GM12878 (cell line): ENCODE measurements at regions not wholly inside any gene's neighbourhood (a gene's known extent, or its start where the extent isn't known, plus 50 kb on each side); places are given as distances from the start of the nearest gene placed in this dataset.

Experiments used
- ATAC-seq: fragments of 200-7000 bp; cut with Tn5 transposase; 3 replicates; pipeline ENCODE4 v1.9.1; 2020; ENCODE audit warnings: mild to moderate bottlenecking, moderate library complexity
- BruUV-seq: library from RNA; stranded (reverse); fragments of 400-500 nt; replicated peaks from 2 replicates; lab custom pipeline; 2021; lab: Mats Ljungman, UMichigan
- CTCF ChIA-PET: fragments of 300-600 bp; sonication (Branson Sonifier 250); formaldehyde crosslinking; extraction: SDS; loops from one replicate; lab custom pipeline; 2021; ENCODE audit warnings: inconsistent platforms; lab: Yijun Ruan, JAX
- POLR2A ChIA-PET: fragments of 350-600 bp; formaldehyde crosslinking; extraction: SDS; loops from one replicate; lab custom pipeline; 2021; ENCODE audit warnings: inconsistent platforms; lab: Charles Lee
- RAD21 ChIA-PET: fragments of 300-600 bp; sonication (Branson Sonifier 250); formaldehyde crosslinking; loops from one replicate; lab custom pipeline; 2023; ENCODE audit warnings: antibody characterized with exemption; ENCODE audit not compliant: unreplicated experiment; lab: Charles Lee
- SMC1A ChIA-PET: fragments of 300-600 bp; sonication (Branson Sonifier 250); formaldehyde crosslinking; loops from one replicate; lab custom pipeline; 2023; ENCODE audit not compliant: unreplicated experiment, uncharacterized antibody; lab: Charles Lee
- DNase-seq: peaks from one replicate; pipeline ENCODE4 v3.0.0-alpha.2; 2011; ENCODE audit warnings: low read depth, low spot score
- FAIRE-seq: peaks from 3 replicates; lab custom pipeline; 2011; peaks lifted over from hg19 to GRCh38; lab: Jason Lieb, UNC
- H2AFZ ChIP-seq: 2 replicates; pipeline ENCODE4 v1.6.0; 2011; ENCODE audit warnings: low read depth, low read length, control low read depth; ENCODE audit not compliant: control insufficient read depth
- H3K27ac ChIP-seq: 2 replicates; pipeline ENCODE4 v1.5.1; 2011; ENCODE audit warnings: control low read depth; ENCODE audit not compliant: control insufficient read depth, insufficient read depth
- H3K27me3 ChIP-seq, 2 experiments: replicated peaks in 1 of 2; 2 replicates each; pipeline versions ENCODE4 v1.6.0 to v1.6.1; 2011; ENCODE audit warnings: low read length in 1 of 2; ENCODE audit not compliant: control insufficient read depth in 2 of 2, insufficient read depth in 2 of 2
- H3K36me3 ChIP-seq, 2 experiments: 2 replicates each; pipeline ENCODE4 v1.5.1; 2011; ENCODE audit warnings: low read length in 1 of 2; ENCODE audit not compliant: control insufficient read depth in 2 of 2, insufficient read depth in 2 of 2
- H3K4me1 ChIP-seq: 2 replicates; pipeline ENCODE4 v1.6.1; 2011; ENCODE audit warnings: mild to moderate bottlenecking, low read length, moderate library complexity, mixed read lengths; ENCODE audit not compliant: control insufficient read depth, insufficient read depth
- H3K4me2 ChIP-seq: 2 replicates; pipeline ENCODE4 v1.6.0; 2011; ENCODE audit warnings: control low read depth; ENCODE audit not compliant: control insufficient read depth, insufficient read depth
- H3K4me3 ChIP-seq: fragments of 200-600 bp; sonication (generic); 2 replicates; pipeline ENCODE4 v1.5.1; 2016
- H3K79me2 ChIP-seq: 2 replicates; pipeline ENCODE4 v1.6.0; 2011; ENCODE audit warnings: low read length; ENCODE audit not compliant: control insufficient read depth, insufficient read depth
- H3K9ac ChIP-seq: 2 replicates; pipeline ENCODE4 v1.8.0; 2011; ENCODE audit warnings: low read length, control low read depth, mixed read lengths; ENCODE audit not compliant: control insufficient read depth, insufficient read depth
- H3K9me3 ChIP-seq: replicated peaks from 3 replicates; pipeline ENCODE4 v1.5.1; 2011; ENCODE audit warnings: mild to moderate bottlenecking, low read length; ENCODE audit not compliant: control insufficient read depth, insufficient read depth
- H4K20me1 ChIP-seq: 2 replicates; pipeline ENCODE4 v1.6.0; 2011; ENCODE audit not compliant: control insufficient read depth, insufficient read depth
- BCL11A ChIP-seq: IDR thresholded peaks from 2 replicates; pipeline ENCODE4 v1.6.1; 2011; ENCODE audit warnings: low read depth, low read length
- BCL3 ChIP-seq: IDR thresholded peaks from 2 replicates; pipeline ENCODE4 v1.6.1; 2011; ENCODE audit warnings: borderline replicate concordance, low read depth, mild to moderate bottlenecking, moderate library complexity, low read length; ENCODE audit not compliant: insufficient read depth, poor library complexity, severe bottlenecking
- CHD2 ChIP-seq: IDR thresholded peaks from 2 replicates; pipeline ENCODE4 v1.6.1; 2011; ENCODE audit warnings: low read depth, low read length, improper control_type of control experiment, borderline replicate concordance
- EED ChIP-seq: sonication (generic); IDR thresholded peaks from 2 replicates; pipeline ENCODE4 v1.6.1; 2016; ENCODE audit warnings: antibody characterized with exemption, low read depth
- EGR1 ChIP-seq, 2 experiments: IDR thresholded peaks; 1 replicate in 1 of 2; 2 replicates in 1 of 2; pipeline ENCODE4 v1.6.1; 2011 to 2012; ENCODE audit warnings: low read depth in 2 of 2, low read length in 2 of 2, borderline replicate concordance in 1 of 2, mild to moderate bottlenecking in 1 of 2, moderate library complexity in 1 of 2
- EZH2 ChIP-seq: IDR thresholded peaks from 2 replicates; pipeline ENCODE4 v1.6.1; 2012; ENCODE audit warnings: low read depth, mild to moderate bottlenecking, control low read depth, inconsistent platforms, low read length, borderline replicate concordance; ENCODE audit not compliant: control insufficient read depth
- FOS ChIP-seq: IDR thresholded peaks from 3 replicates; pipeline ENCODE4 v1.6.1; 2011; ENCODE audit warnings: borderline replicate concordance; ENCODE audit not compliant: insufficient read length; ENCODE audit errors: extremely low read depth
- GABPA ChIP-seq: IDR thresholded peaks from 2 replicates; pipeline ENCODE4 v1.6.1; 2014; ENCODE audit warnings: antibody characterized with exemption, low read depth, mild to moderate bottlenecking, inconsistent platforms
- GATAD2B ChIP-seq: fragments of 450-650 bp; conservative IDR thresholded peaks from 2 replicates; pipeline ENCODE4 v1.6.1; 2017; ENCODE audit warnings: low read depth, mild to moderate bottlenecking, moderate library complexity
- HDGF ChIP-seq: fragments of 450-650 bp; IDR thresholded peaks from 2 replicates; pipeline ENCODE4 v1.6.1; 2016; ENCODE audit warnings: antibody characterized with exemption
- IRF3 ChIP-seq: fragments of 450-650 bp; IDR thresholded peaks from 2 replicates; pipeline ENCODE4 v1.6.1; 2014; ENCODE audit warnings: mild to moderate bottlenecking
- NFYB ChIP-seq: IDR thresholded peaks from 2 replicates; pipeline ENCODE4 v1.6.1; 2011; ENCODE audit warnings: low read depth, mild to moderate bottlenecking, low read length, improper control_type of control experiment, moderate library complexity; ENCODE audit not compliant: insufficient read depth
- RB1 ChIP-seq: fragments of 450-650 bp; formaldehyde crosslinking; IDR thresholded peaks from 2 replicates; pipeline ENCODE4 v1.6.1; 2017; ENCODE audit warnings: mild to moderate bottlenecking, borderline replicate concordance
- SUPT20H ChIP-seq: IDR thresholded peaks from 2 replicates; pipeline ENCODE4 v1.6.1; 2011; ENCODE audit warnings: low read depth, mild to moderate bottlenecking, low read length, moderate library complexity, borderline replicate concordance; ENCODE audit not compliant: control insufficient read depth
- TCF12 ChIP-seq: IDR thresholded peaks from 2 replicates; pipeline ENCODE4 v1.6.1; 2011; ENCODE audit warnings: low read depth, mild to moderate bottlenecking, low read length
- ZBED1 ChIP-seq: IDR thresholded peaks from 2 replicates; pipeline ENCODE4 v1.6.1; 2016; ENCODE audit warnings: borderline replicate concordance
- WGBS: methylation state at CpG from one replicate; pipeline ENCODE4 v1.1.6; 2016; ENCODE audit warnings: low lambda C conversion rate; ENCODE audit not compliant: insufficient replicate concordance, insufficient coverage; ENCODE audit errors: missing lambda C conversion rate; 5-methylcytosine and 5-hydroxymethylcytosine counted together
- in situ Hi-C: fragments of 300-500 bp; cut with MboI; formaldehyde crosslinking; loops from 9 replicates; pipeline ENCODE4 v1.14.3; 2018; ENCODE audit warnings: mixed read lengths
- intact Hi-C: fragments of 100-400 bp; cut with micrococcal nuclease; formaldehyde crosslinking; loops from one replicate; pipeline ENCODE4 v1.14.2; 2022; ENCODE audit not compliant: unreplicated experiment
- TF ChIP-seq, protein P1 (sequence below): IDR thresholded peaks from 2 replicates; pipeline ENCODE4 v1.6.1; 2012; ENCODE audit warnings: low read depth, low read length, improper control_type of control experiment
- TF ChIP-seq, protein P2 (sequence below): fragments of 450-650 bp; formaldehyde crosslinking; IDR thresholded peaks from 2 replicates; pipeline ENCODE4 v1.4.0; 2020; ENCODE audit warnings: mild to moderate bottlenecking, moderate library complexity

DNA sequence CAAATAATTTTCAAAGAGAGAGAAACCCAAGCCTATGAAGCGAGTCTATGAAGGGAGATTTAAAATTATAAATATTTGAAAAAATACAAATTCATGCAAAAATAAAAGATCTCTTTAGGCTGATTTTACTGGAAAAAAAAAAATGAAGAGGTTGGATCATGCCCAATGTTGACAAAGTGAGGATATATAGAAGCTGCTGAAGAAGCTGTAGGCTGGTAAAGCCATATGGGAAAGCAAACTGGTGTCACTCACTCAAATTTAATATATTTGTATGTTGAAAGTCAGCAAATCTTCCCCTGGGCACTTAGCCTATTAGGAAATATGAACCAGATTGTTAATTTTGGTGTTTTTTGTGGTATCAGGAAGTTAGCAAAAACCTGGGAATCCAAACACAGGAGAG lies 61.8 kb upstream of the BCHE start (continued):
- TF ChIP-seq EZH2 (no peak), EED (no peak), BCL11A (no peak), FOS (no peak), GABPA (no peak), NFYB (no peak)

DNA sequence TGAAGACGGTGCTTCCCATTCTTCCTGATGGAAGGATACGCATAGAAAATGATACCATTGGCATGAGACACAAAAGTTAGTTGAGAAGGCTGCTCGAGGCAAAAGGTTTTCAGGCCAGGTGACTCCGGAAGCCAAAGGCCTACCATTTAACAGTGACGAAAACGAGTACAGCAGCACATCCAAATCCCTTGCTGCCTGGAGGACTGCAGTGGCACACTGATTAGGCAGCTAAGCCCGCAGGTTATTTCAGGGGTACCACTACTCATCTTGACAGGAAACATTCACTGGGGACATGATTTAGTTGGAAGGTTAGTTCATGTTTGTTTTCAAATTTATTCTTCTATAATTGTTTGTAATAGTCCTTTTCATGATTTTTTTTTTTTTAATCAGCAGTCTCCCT lies 59.9 kb upstream of the BCHE start:
- 12% methylated on average over 7 of the region's 7 CpGs for WGBS
- Histone ChIP-seq H3K27ac (no peak overlapping the region), H3K4me3 (no peak overlapping the region), H3K27me3 (no peaks in the 10 kb centered on the region), H3K36me3 (no peaks in the 10 kb centered on the region), H3K9me3 (no peaks in the 10 kb centered on the region), H3K4me1 (no peaks in the 10 kb centered on the region), H3K79me2 (no peaks in the 10 kb centered on the region), H4K20me1 (no peaks in the 10 kb centered on the region), H3K9ac (no peak overlapping the region), H3K4me2 (no peak overlapping the region), H2AFZ (no peak overlapping the region)
- BruUV-seq = no TSS peak
- FAIRE-seq = no peak
- intact Hi-C loops = no loop called here
- ATAC-seq = peak; percentile 42; the same call in 2 of the 3 replicates
- DNase-seq = no peak
- POLR2A ChIA-PET = no interaction called here
- in situ Hi-C loops = no loop called here
- CTCF ChIA-PET = interaction anchor here (1.7 to 3.5 kb wide), 3 partner anchors 22 to 116 kb away, joined by 4 to 11 read pairs (median 4); no protein-coding TSS in a partner anchor
- RAD21 ChIA-PET = interaction anchor here (0.8 kb wide), 1 partner anchor 509 kb away, joined by 3 read pairs; no protein-coding TSS in a partner anchor
- SMC1A ChIA-PET = interaction anchor here (0.6 to 1.4 kb wide), 2 partner anchors 42 to 59 kb away, joined by 3 to 6 read pairs; no protein-coding TSS in a partner anchor
- TF ChIP-seq RB1 = no peak
- TF ChIP-seq EGR1 (IDR thresholded peaks at IDR 0.05; ENCODE audit: borderline replicate concordance in 1 of 2, low read depth in 2 of 2, low read length in 2 of 2) = no peak
- TF ChIP-seq CHD2 = no peak
- TF ChIP-seq TCF12 = no peak
- TF ChIP-seq HDGF = no peak
- TF ChIP-seq GATAD2B = no peak
- no peak for TF ChIP-seq BCL3
- no peak for TF ChIP-seq ZBED1
- TF ChIP-seq, protein P1, sequence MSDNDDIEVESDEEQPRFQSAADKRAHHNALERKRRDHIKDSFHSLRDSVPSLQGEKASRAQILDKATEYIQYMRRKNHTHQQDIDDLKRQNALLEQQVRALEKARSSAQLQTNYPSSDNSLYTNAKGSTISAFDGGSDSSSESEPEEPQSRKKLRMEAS = no peak
- TF ChIP-seq, protein P2, sequence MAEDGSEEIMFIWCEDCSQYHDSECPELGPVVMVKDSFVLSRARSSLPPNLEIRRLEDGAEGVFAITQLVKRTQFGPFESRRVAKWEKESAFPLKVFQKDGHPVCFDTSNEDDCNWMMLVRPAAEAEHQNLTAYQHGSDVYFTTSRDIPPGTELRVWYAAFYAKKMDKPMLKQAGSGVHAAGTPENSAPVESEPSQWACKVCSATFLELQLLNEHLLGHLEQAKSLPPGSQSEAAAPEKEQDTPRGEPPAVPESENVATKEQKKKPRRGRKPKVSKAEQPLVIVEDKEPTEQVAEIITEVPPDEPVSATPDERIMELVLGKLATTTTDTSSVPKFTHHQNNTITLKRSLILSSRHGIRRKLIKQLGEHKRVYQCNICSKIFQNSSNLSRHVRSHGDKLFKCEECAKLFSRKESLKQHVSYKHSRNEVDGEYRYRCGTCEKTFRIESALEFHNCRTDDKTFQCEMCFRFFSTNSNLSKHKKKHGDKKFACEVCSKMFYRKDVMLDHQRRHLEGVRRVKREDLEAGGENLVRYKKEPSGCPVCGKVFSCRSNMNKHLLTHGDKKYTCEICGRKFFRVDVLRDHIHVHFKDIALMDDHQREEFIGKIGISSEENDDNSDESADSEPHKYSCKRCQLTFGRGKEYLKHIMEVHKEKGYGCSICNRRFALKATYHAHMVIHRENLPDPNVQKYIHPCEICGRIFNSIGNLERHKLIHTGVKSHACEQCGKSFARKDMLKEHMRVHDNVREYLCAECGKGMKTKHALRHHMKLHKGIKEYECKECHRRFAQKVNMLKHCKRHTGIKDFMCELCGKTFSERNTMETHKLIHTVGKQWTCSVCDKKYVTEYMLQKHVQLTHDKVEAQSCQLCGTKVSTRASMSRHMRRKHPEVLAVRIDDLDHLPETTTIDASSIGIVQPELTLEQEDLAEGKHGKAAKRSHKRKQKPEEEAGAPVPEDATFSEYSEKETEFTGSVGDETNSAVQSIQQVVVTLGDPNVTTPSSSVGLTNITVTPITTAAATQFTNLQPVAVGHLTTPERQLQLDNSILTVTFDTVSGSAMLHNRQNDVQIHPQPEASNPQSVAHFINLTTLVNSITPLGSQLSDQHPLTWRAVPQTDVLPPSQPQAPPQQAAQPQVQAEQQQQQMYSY (CRISPR knock-in tag) = no peak
- TF ChIP-seq IRF3 = no peak
- no peak for TF ChIP-seq SUPT20H
